ENCODE measurements at regions not wholly inside any gene's neighbourhood (a gene's known extent, or its start where the extent isn't known, plus 50 kb on each side); places are given as distances from the start of the nearest gene placed in this dataset.

DNA sequence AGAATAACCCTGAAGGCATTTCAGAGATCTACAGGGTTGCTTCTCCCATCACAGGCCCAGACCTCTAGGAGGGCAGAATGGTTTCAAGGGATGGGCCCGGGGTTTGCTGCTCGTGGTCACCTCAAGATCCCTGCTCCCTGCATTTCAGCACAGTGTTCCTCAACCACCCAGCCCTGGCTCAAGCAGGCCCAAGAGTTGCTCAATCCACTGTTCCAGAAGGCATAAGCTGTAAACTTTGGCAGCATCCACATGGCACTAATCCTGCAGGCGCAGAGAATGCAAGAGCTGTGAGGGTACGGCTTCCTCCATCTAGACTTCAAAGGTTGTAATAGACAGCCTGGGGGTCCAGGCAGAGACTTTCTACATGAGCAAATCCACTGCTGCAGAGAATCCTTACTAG lies 225.0 kb upstream of the UBASH3B start:
- H3K4me3 ChIP-seq (ENCODE audit: low read depth, low read length) = no peak overlapping the region
- TF ChIP-seq, protein P1, sequence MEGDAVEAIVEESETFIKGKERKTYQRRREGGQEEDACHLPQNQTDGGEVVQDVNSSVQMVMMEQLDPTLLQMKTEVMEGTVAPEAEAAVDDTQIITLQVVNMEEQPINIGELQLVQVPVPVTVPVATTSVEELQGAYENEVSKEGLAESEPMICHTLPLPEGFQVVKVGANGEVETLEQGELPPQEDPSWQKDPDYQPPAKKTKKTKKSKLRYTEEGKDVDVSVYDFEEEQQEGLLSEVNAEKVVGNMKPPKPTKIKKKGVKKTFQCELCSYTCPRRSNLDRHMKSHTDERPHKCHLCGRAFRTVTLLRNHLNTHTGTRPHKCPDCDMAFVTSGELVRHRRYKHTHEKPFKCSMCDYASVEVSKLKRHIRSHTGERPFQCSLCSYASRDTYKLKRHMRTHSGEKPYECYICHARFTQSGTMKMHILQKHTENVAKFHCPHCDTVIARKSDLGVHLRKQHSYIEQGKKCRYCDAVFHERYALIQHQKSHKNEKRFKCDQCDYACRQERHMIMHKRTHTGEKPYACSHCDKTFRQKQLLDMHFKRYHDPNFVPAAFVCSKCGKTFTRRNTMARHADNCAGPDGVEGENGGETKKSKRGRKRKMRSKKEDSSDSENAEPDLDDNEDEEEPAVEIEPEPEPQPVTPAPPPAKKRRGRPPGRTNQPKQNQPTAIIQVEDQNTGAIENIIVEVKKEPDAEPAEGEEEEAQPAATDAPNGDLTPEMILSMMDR (IDR thresholded peaks at IDR 0.05; ENCODE audit: borderline replicate concordance, insufficient read depth, low read depth, low read length) = no peak

GRCh38 chr11:122426073-122426472 lies 229.4 kb upstream of the UBASH3B start:
- no peak overlapping the region for H3K4me3 ChIP-seq (ENCODE audit: low read depth, low read length)
- TF ChIP-seq, protein P1 (IDR thresholded peaks at IDR 0.05; ENCODE audit: borderline replicate concordance, insufficient read depth, low read depth, low read length) = no peak

DNA sequence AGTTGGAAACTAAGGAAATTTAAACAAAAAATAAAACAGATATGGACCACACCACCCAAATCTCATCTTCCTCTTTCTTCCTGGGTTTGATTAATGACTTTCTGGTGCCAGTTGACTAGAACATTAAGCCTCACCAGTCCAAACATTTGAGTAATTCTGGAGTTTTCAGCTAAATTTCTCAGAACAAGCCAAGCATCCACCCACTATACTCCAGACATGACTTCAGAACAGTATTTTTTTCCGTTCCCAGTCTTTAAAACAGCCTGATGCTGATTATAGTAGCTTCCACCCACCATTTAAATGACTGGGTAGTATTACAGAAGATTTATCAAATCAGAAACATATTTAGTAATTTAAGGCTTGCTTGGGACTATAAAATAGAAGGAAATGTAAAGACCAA lies 230.9 kb upstream of the UBASH3B start:
- no peak overlapping the region for H3K4me3 ChIP-seq (ENCODE audit: low read depth, low read length)
- TF ChIP-seq, protein P1 (IDR thresholded peaks at IDR 0.05; ENCODE audit: borderline replicate concordance, insufficient read depth, low read depth, low read length) = no peak

- TF ChIP-seq, protein P1 (IDR thresholded peaks at IDR 0.05; ENCODE audit: borderline replicate concordance, insufficient read depth, low read depth, low read length) = no peak
- no peak overlapping the region for H3K4me3 ChIP-seq (ENCODE audit: low read depth, low read length)
Observed at GRCh38 chr11:122423886-122424285, 231.6 kb upstream of the UBASH3B start.

- TF ChIP-seq, protein P1 (IDR thresholded peaks at IDR 0.05; ENCODE audit: borderline replicate concordance, insufficient read depth, low read depth, low read length) = no peak
- H3K4me3 ChIP-seq (ENCODE audit: low read depth, low read length) = no peak overlapping the region
Observed at GRCh38 chr11:122423273-122423672, 232.2 kb upstream of the UBASH3B start.

DNA sequence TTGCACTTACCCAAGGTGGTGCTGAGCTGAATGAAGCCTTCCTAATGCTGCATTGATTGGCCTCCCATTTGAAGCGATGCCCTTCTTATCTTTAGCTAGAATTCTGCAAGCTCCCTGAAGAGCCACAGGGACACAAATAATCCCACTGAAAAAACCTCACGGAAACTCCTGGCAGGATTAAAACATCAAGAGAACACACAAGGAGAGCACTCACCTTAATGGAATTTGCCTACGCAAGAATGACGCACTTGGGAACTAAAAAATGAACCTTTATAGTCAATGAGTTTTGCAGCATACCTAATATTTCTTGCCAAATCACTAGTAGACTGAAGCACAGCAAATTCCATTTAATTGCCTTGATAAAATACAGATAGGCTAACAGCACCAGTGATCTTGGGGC lies 232.8 kb upstream of the UBASH3B start:
- H3K4me3 ChIP-seq (ENCODE audit: low read depth, low read length) = no peak overlapping the region
- TF ChIP-seq, protein P1 (IDR thresholded peaks at IDR 0.05; ENCODE audit: borderline replicate concordance, insufficient read depth, low read depth, low read length) = no peak

DNA sequence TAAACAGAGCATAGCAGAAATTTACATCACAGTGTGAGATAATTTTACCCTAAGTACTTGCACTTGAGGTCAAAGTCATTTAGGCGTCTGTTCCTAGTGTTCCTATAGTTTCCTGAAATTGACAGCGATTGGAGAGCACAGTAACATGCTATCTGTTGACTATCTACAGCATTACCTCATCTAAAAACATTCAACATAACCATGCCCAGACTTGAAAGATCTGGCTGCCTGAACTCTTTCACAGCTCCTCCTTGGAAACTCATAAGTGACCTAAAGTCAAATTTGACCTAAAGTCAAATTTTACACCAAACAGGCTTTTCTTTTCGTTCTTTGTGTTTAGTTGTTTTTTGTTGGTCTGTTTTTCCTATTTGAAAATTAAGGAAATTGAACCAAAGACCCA lies 233.8 kb upstream of the UBASH3B start:
- TF ChIP-seq, protein P1 (IDR thresholded peaks at IDR 0.05; ENCODE audit: borderline replicate concordance, insufficient read depth, low read depth, low read length) = no peak
- no peak overlapping the region for H3K4me3 ChIP-seq (ENCODE audit: low read depth, low read length)
